ENCODE measurements at regions not wholly inside any gene's neighbourhood (a gene's known extent, or its start where the extent isn't known, plus 50 kb on each side); places are given as distances from the start of the nearest gene placed in this dataset.

DNA sequence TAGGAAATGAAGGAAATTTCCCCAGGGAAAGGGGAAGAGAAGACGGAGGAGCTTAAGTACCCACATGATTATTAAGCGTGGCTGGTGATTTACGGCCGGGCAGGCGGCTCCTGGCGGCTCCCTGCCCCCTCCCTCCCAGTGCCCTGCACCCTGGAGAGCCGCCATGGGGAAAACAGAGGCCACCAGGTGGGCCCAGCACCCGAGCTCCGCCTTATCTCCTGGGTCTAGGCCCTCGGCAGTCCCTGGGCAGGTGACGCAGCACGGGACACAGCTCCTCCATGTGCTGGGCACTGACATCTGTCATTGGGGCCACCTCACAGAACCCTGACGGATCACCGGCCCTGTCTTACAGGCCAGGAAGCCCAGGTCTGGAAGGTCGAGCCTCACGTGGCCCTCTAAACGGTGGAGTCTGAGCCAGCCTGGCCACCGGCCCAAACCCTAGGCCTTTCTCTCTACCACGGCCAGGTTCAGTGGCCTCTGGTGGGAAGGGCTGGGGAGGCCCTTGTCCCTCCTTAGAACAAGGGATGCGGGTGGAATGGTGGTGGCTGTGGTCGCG is 60.2 kb upstream of the PPARA start:
- Histone ChIP-seq H3K4me3 (ENCODE audit: low read length) (no peak overlapping the region), H4K20me1 (ENCODE audit: control insufficient read depth, insufficient read depth, low read depth, low read length) (no peaks in the 10 kb centered on the region), H3K4me2 (ENCODE audit: low read length) (no peak overlapping the region), H3K27ac (ENCODE audit: low read depth, low read length) (no peak overlapping the region), H3K9me2 (replicated peaks; ENCODE audit: control insufficient read depth, low read length) (no peaks in the 10 kb centered on the region), H3F3A (ENCODE audit: control insufficient read depth, insufficient read depth) (no peaks in the 10 kb centered on the region), H3K4me1 (ENCODE audit: control insufficient read depth, low read length) (no peaks in the 10 kb centered on the region), H3K9me3 (ENCODE audit: control insufficient read depth, insufficient read depth, low read length) (no peaks in the 10 kb centered on the region), H3K79me2 (ENCODE audit: control insufficient read depth, low read length) (no peaks in the 10 kb centered on the region), H3K36me3 (ENCODE audit: control insufficient read depth, low read length) (no peaks in the 10 kb centered on the region), H3K27me3 (ENCODE audit: control insufficient read depth, low read length) (no peaks in the 10 kb centered on the region)
- no peak for TF ChIP-seq EZH2phosphoT487 (IDR thresholded peaks at IDR 0.05; ENCODE audit: borderline replicate concordance, low read length)
- TF ChIP-seq, protein P1, sequence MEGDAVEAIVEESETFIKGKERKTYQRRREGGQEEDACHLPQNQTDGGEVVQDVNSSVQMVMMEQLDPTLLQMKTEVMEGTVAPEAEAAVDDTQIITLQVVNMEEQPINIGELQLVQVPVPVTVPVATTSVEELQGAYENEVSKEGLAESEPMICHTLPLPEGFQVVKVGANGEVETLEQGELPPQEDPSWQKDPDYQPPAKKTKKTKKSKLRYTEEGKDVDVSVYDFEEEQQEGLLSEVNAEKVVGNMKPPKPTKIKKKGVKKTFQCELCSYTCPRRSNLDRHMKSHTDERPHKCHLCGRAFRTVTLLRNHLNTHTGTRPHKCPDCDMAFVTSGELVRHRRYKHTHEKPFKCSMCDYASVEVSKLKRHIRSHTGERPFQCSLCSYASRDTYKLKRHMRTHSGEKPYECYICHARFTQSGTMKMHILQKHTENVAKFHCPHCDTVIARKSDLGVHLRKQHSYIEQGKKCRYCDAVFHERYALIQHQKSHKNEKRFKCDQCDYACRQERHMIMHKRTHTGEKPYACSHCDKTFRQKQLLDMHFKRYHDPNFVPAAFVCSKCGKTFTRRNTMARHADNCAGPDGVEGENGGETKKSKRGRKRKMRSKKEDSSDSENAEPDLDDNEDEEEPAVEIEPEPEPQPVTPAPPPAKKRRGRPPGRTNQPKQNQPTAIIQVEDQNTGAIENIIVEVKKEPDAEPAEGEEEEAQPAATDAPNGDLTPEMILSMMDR (IDR thresholded peaks at IDR 0.05; ENCODE audit: low read depth, low read length, poor library complexity, severe bottlenecking), result no peak

DNA sequence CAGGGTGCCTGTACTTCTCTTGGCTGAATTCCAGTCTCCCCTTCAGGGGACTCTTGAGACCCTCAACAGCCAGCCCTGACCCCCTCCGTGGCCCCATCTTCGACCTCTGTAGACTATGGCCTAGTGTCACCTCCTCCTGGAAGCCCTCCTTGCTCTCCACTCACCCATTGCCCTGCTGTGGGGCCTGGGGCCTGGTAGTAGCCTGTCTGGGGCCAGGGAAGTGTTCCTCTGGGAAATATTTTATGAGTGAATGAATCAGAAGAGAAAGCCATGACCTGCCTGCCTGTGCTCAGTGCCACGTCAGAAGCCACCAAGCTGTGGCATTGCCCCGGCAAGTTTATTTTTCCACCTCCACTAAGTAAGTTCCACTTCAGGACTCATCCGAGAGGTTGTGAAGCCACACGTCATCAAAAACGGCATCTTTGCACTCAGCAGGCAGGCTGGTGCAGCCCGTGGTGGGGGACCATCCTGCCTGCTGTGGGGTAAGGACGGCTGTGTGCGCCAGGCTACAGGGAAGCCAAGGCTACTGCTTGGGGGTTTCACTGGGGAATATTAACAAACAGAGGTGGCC is 59.6 kb upstream of the PPARA start:
- Histone ChIP-seq H4K20me1 (ENCODE audit: control insufficient read depth, insufficient read depth, low read depth, low read length) (no peaks in the 10 kb centered on the region), H3K9me3 (ENCODE audit: control insufficient read depth, insufficient read depth, low read length) (no peaks in the 10 kb centered on the region), H3K79me2 (ENCODE audit: control insufficient read depth, low read length) (no peaks in the 10 kb centered on the region), H3F3A (ENCODE audit: control insufficient read depth, insufficient read depth) (no peaks in the 10 kb centered on the region), H3K9me2 (replicated peaks; ENCODE audit: control insufficient read depth, low read length) (no peaks in the 10 kb centered on the region), H3K27ac (ENCODE audit: low read depth, low read length) (no peak overlapping the region), H3K36me3 (ENCODE audit: control insufficient read depth, low read length) (no peaks in the 10 kb centered on the region), H3K4me3 (ENCODE audit: low read length) (no peak overlapping the region), H3K4me1 (ENCODE audit: control insufficient read depth, low read length) (no peaks in the 10 kb centered on the region), H3K27me3 (ENCODE audit: control insufficient read depth, low read length) (no peaks in the 10 kb centered on the region), H3K4me2 (ENCODE audit: low read length) (no peak overlapping the region)
- TF ChIP-seq, protein P1 (IDR thresholded peaks at IDR 0.05; ENCODE audit: low read depth, low read length, poor library complexity, severe bottlenecking), result no peak
- no peak for TF ChIP-seq EZH2phosphoT487 (IDR thresholded peaks at IDR 0.05; ENCODE audit: borderline replicate concordance, low read length)

DNA sequence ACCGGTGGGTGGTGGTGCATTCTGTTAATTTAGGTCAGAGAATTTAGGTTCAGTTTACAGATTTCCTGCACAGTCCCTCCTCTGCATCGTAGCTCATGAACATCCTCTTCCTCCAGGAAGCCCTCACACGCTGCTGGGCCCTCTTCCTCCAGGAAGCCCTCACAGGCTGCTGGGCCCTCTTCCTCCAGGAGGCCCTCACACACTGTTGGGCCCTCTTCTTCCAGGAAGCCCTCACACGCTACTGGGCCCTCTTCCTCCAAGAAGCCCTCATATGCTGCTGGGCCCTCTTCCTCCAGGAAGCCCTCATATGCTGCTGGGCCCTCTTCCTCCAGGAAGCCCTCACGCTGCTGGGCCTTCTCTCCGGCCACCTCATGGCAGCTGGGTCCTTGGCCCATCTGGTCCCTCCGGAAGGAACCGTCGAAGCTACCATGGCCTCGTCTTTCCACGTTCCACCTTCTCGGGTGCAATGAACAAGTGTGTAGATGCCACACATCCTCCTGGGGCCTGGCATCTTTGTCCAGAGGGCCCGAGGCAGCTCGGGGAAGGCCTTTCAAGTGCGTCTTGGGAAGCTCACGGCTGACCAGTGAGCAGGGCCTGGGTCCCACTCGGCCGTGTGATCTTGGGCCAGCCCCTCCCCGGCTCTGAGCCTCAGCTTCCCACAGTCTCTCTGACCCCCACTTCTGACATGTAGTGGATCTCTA is 58.9 kb upstream of the PPARA start:
- H3K4me1 ChIP-seq (ENCODE audit: control insufficient read depth, low read length), result no peaks in the 10 kb centered on the region
- H3K27me3 ChIP-seq (ENCODE audit: control insufficient read depth, low read length), result no peaks in the 10 kb centered on the region
- H3K79me2 ChIP-seq (ENCODE audit: control insufficient read depth, low read length), result no peaks in the 10 kb centered on the region
- no peaks in the 10 kb centered on the region for H3K36me3 ChIP-seq (ENCODE audit: control insufficient read depth, low read length)
- H3K4me2 ChIP-seq (ENCODE audit: low read length), result no peak overlapping the region
- H3K27ac ChIP-seq (ENCODE audit: low read depth, low read length), result no peak overlapping the region
- no peak overlapping the region for H3K4me3 ChIP-seq (ENCODE audit: low read length)
- H3K9me3 ChIP-seq (ENCODE audit: control insufficient read depth, insufficient read depth, low read length), result no peaks in the 10 kb centered on the region
- TF ChIP-seq EZH2phosphoT487 (IDR thresholded peaks at IDR 0.05; ENCODE audit: borderline replicate concordance, low read length), result no peak
- TF ChIP-seq, protein P1 (IDR thresholded peaks at IDR 0.05; ENCODE audit: low read depth, low read length, poor library complexity, severe bottlenecking), result no peak
- no peaks in the 10 kb centered on the region for H3F3A ChIP-seq (ENCODE audit: control insufficient read depth, insufficient read depth)
- H4K20me1 ChIP-seq (ENCODE audit: control insufficient read depth, insufficient read depth, low read depth, low read length), result no peaks in the 10 kb centered on the region
- no peaks in the 10 kb centered on the region for H3K9me2 ChIP-seq (replicated peaks; ENCODE audit: control insufficient read depth, low read length)
